Transverse colon (tissue), 4 donors: ENCODE measurements at regions not wholly inside any gene's neighbourhood (a gene's known extent, or its start where the extent isn't known, plus 50 kb on each side); places are given as distances from the start of the nearest gene placed in this dataset.

Experiments used
- DNase-seq: peaks from one replicate; pipeline ENCODE4 v3.0.0-alpha.2; 2019
- H3K27ac ChIP-seq, 4 donors: fragments of 200-600 bp; sonication (generic); 2 replicates each; pipeline ENCODE4 v1.5.1; 2016 to 2018; ENCODE audit warnings: inconsistent platforms in 4 of 4
- H3K27me3 ChIP-seq: fragments of 200-600 bp; sonication (generic); 2 replicates; pipeline ENCODE4 v1.5.1; 2017; ENCODE audit warnings: inconsistent platforms
- H3K36me3 ChIP-seq, 4 donors: fragments of 200-600 bp; sonication (generic); 2 replicates each; pipeline ENCODE4 v1.5.1; 2017 to 2019; ENCODE audit warnings: inconsistent platforms in 4 of 4
- H3K4me1 ChIP-seq, 4 donors: fragments of 200-600 bp; sonication (generic); 2 replicates each; pipeline ENCODE4 v1.5.1; 2017 to 2020; ENCODE audit warnings: inconsistent platforms in 4 of 4
- H3K4me3 ChIP-seq, 4 donors: fragments of 200-600 bp; sonication (generic); 1 replicate in 1 of 4; 2 replicates in 3 of 4; pipeline versions ENCODE4 v1.5.1 to v1.6.1; 2017 to 2019; ENCODE audit warnings: inconsistent platforms in 4 of 4
- H3K9me3 ChIP-seq, 2 donors: fragments of 200-600 bp; sonication (generic); 2 replicates each; pipeline ENCODE4 v1.5.1; 2017 to 2019; ENCODE audit warnings: inconsistent platforms in 2 of 2
- EP300 ChIP-seq: sonication (generic); formaldehyde crosslinking; IDR thresholded peaks from one replicate; pipeline ENCODE4 v1.6.1; 2017; ENCODE audit warnings: antibody characterized with exemption, low read depth
- POLR2A ChIP-seq: fragments of 450-650 bp; IDR thresholded peaks from one replicate; pipeline ENCODE4 v1.6.1; 2016; ENCODE audit warnings: antibody characterized with exemption, mild to moderate bottlenecking, moderate library complexity
- POLR2AphosphoS5 ChIP-seq, 3 donors: sonication (generic); formaldehyde crosslinking; IDR thresholded peaks; one replicate each; pipeline ENCODE4 v1.6.1; 2016; ENCODE audit warnings: antibody characterized with exemption in 3 of 3
- WGBS, 2 donors: methylation state at CpG; one replicate each; pipeline ENCODE4 v1.1.5; 2018; ENCODE audit warnings: low coverage in 1 of 2; 5-methylcytosine and 5-hydroxymethylcytosine counted together
- in situ Hi-C, 4 donors: fragments of 200-750 bp; cut with MboI; loops; one replicate each; pipeline versions ENCODE4 v1.15.0 to v1.15.1; 2017; ENCODE audit warnings: low sequenced_read_pairs in 3 of 4, low pct_ligation_motif_present in 1 of 4, low pct_unique_long_range_greater_than_20kb in 1 of 4
- intact Hi-C: fragments of 100-400 bp; cut with DNase I; formaldehyde crosslinking; loops from one replicate; pipeline ENCODE4 v1.15.1; 2023; ENCODE audit warnings: low total_unique reads
- TF ChIP-seq, protein P1 (sequence below), 5 experiments: fragments of 200-600 bp in 3 of 5; fragments of 450-650 bp in 2 of 5; sonication (generic) in 3 of 5; IDR thresholded peaks; 1 replicate in 2 of 5; 2 replicates in 3 of 5; pipeline ENCODE4 v1.5.1; 2016 to 2017; ENCODE audit warnings: antibody characterized with exemption in 5 of 5, inconsistent platforms in 3 of 5, mild to moderate bottlenecking in 2 of 5, moderate library complexity in 1 of 5

DNA sequence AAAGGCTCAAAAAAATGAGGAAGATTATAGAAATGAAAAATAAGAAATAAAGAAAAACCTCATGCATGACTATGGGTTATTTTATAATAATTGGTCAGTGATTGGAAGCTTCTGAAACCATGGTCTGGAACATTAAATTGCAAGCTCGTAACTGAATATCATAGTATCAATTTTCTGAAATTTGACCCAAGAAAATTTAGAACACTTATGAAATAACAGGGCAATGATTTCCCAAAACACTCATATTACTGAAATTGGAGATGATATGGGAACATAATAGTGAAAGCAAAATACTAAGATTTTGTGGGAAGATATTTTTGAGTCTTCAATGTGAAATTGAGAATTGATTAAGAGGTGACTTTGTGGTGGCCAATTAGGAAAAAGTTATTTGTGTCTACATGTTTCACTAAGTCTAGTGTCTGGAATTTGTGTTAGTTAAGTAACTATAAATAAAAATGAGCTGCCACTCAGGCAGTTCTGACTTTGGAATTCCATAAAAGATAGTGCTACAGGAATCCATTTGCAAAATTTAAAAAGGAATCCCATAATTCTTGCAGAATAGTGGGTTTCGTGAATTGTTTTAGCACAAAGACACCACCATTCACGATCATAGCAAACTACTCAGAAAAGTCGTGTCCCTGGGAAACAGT lies 603.0 kb downstream of the LMO7 start:
- Histone ChIP-seq H3K4me1 (no peaks in the 10 kb centered on the region), H3K4me3 (no peak overlapping the region), H3K27ac (no peak overlapping the region), H3K27me3 (no peaks in the 10 kb centered on the region), H3K9me3 (no peaks in the 10 kb centered on the region), H3K36me3 (no peaks in the 10 kb centered on the region)
- WGBS, 2 donors = 82 to 90% methylated on average over 4 of the region's 4 CpGs
- in situ Hi-C loops = no loop called here
- TF ChIP-seq POLR2AphosphoS5 (IDR thresholded peaks at IDR 0.05) (no peak), POLR2A (no peak), EP300 (no peak)
- TF ChIP-seq, protein P1, sequence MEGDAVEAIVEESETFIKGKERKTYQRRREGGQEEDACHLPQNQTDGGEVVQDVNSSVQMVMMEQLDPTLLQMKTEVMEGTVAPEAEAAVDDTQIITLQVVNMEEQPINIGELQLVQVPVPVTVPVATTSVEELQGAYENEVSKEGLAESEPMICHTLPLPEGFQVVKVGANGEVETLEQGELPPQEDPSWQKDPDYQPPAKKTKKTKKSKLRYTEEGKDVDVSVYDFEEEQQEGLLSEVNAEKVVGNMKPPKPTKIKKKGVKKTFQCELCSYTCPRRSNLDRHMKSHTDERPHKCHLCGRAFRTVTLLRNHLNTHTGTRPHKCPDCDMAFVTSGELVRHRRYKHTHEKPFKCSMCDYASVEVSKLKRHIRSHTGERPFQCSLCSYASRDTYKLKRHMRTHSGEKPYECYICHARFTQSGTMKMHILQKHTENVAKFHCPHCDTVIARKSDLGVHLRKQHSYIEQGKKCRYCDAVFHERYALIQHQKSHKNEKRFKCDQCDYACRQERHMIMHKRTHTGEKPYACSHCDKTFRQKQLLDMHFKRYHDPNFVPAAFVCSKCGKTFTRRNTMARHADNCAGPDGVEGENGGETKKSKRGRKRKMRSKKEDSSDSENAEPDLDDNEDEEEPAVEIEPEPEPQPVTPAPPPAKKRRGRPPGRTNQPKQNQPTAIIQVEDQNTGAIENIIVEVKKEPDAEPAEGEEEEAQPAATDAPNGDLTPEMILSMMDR (IDR thresholded peaks at IDR 0.05) = no peak
- no peak for DNase-seq
- intact Hi-C loops = no loop called here

DNA sequence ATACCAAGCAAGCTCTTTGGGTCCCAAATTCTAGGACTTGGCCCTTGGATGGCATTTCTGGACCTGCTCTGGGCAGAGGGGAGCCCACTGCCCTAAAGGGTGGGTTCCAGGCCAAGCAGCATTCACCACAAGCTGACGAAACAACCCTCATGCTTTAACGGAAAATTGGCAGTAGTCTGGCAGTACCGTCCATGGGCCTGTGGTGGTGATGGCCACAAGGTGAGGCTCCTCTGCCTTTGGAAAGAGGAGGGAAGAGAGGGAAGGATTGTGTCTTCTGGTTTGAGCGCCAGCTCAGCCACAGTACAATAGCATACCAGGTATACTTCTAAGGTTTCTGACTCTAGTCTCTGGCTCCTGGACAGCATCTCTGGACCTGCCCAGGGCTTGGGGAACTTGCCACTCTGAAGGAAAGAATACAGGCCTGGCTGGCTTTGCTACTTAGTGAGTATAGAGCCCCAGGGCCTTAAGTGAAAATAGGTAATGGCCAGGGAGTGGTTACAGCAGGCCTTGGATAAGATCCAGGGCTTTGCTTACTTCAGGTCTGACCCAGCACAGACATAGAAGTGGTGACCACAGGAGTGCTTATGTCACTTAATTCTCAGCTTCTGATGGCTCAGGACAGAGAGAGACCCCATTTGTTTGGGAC lies 595.5 kb downstream of the LMO7 start:
- no peaks in the 10 kb centered on the region for H3K27me3 ChIP-seq
- H3K4me3 ChIP-seq = no peak overlapping the region
- H3K9me3 ChIP-seq = no peaks in the 10 kb centered on the region
- no peak overlapping the region for H3K27ac ChIP-seq
- intact Hi-C loops (no loop called here), in situ Hi-C loops (no loop called here)
- no peaks in the 10 kb centered on the region for H3K4me1 ChIP-seq
- DNase-seq = no peak
- TF ChIP-seq, protein P1 (IDR thresholded peaks at IDR 0.05) = no peak
- TF ChIP-seq EP300 = no peak
- WGBS, 2 donors = 92% methylated on average over 4 of the region's 4 CpGs; no CpG with 5 or more reads in 1 of the 2 donors
- H3K36me3 ChIP-seq = no peaks in the 10 kb centered on the region

DNA sequence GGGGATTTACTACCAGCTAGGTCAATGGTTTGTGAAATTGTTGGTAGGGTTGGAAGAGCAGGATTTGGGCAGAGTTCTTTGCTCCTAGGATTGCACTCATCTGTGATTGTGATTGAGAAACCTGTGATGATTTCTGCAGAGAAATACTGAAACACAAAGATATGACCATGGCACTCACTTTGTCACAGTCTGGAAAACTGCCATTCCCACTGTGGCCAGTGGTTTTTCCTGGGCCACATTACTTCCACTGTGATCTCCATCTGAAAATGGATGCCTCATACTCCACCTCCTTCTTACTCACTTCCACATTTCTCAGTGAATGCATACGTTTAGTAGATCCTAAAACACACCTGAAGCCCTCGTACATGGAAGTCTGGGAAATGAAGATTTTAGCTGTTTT lies 593.2 kb downstream of the LMO7 start:
- intact Hi-C loops (no loop called here), in situ Hi-C loops (no loop called here)
- Histone ChIP-seq H3K27ac (no peak overlapping the region), H3K9me3 (no peaks in the 10 kb centered on the region), H3K4me3 (no peak overlapping the region), H3K27me3 (no peaks in the 10 kb centered on the region), H3K36me3 (no peaks in the 10 kb centered on the region), H3K4me1 (peaks cover 0 to 5% (median 0%) of the 10 kb centered on the region in 4 donors)
- DNase-seq = no peak
- TF ChIP-seq EP300 = no peak
- no peak for TF ChIP-seq POLR2A
- TF ChIP-seq POLR2AphosphoS5 (IDR thresholded peaks at IDR 0.05) = no peak
- TF ChIP-seq, protein P1 (IDR thresholded peaks at IDR 0.05) = no peak
- WGBS, 2 donors = 65 to 83% methylated on average over 2 of the region's 2 CpGs

DNA sequence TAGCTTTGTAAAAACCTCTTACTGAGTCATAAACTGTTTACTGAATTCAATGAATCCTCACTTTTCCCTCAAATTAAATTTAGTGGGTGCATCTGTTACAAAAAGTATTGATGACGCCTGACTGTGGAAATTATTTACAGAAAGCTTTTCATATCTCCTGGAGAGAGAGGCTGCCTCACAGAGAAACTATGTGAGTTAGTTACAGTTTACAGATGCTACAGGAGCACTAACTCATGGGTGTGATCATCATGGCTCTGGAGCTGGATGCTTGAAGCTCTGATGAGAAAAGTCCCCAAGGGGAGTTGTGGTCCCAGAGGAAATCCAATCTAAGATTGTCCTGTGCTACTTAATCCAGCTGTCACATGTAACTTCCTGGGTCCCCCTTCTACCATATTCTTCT lies 590.8 kb downstream of the LMO7 start:
- H3K4me3 ChIP-seq = no peak overlapping the region
- H3K4me1 ChIP-seq = peaks cover 0 to 5% (median 0%) of the 10 kb centered on the region in 4 donors
- in situ Hi-C loops = no loop called here
- WGBS, 2 donors = 56 to 72% methylated on average over 1 of the region's 1 CpG
- H3K27ac ChIP-seq = no peak overlapping the region
- no peak for DNase-seq
- no peaks in the 10 kb centered on the region for H3K9me3 ChIP-seq
- H3K27me3 ChIP-seq = no peaks in the 10 kb centered on the region
- no peaks in the 10 kb centered on the region for H3K36me3 ChIP-seq
- intact Hi-C loops = no loop called here
- TF ChIP-seq, protein P1 (IDR thresholded peaks at IDR 0.05) = no peak
- TF ChIP-seq POLR2A (no peak), EP300 (no peak), POLR2AphosphoS5 (IDR thresholded peaks at IDR 0.05) (no peak)
